ENCODE measurements at regions not wholly inside any gene's neighbourhood (a gene's known extent, or its start where the extent isn't known, plus 50 kb on each side); places are given as distances from the start of the nearest gene placed in this dataset.
A peak's percentile ranks its signal among the peaks of the same experiment; 100 is the strongest.
"Not testable (repeated sequence)": the region's sequence is repeated elsewhere in the genome, so short reads cannot be mapped to it uniquely, and the experiment has no call there.

- DNase-seq (ENCODE audit: extremely low read depth in 1 of 11, low read depth in 9 of 11, low spot score in 4 of 11) = no peak
Observed at GRCh38 chr5:164115420-164115819, 610.0 kb downstream of the MAT2B start.

DNA sequence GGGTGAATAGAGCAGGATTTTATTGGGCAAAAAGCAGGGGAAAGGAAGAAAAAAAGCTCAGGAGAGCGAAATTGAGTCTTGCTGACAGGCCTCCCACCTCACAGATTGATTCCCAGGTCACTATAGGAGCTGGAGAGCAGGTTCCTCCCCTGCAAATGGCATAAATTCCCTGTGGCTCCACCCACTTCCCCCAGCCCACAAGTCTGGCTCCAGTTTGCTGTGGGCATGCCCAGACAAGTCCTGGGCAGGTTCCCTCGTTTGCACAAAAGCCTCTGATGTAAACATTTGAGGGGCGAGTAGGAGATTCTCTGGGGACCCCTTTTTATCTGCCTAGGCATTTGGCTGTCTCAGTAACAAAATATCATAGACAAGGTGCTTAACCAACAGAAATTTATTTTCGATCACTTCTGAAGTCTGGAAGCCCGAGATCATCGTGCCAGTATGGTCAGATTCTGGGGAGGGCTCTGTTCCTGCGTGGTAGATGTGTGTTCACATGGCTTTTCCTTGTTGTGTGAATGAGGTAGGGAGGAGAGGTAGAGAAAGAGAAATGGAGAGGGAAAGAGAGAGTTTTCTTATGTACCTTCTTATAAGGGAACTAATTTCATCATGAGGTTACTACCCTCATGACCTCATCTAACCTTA, 614.5 kb downstream of the MAT2B start:
- DNase-seq (ENCODE audit: extremely low read depth in 1 of 11, low read depth in 9 of 11, low spot score in 4 of 11) = peak in 6 of 11 donors; percentile 0 to 24 (median 5)

DNA sequence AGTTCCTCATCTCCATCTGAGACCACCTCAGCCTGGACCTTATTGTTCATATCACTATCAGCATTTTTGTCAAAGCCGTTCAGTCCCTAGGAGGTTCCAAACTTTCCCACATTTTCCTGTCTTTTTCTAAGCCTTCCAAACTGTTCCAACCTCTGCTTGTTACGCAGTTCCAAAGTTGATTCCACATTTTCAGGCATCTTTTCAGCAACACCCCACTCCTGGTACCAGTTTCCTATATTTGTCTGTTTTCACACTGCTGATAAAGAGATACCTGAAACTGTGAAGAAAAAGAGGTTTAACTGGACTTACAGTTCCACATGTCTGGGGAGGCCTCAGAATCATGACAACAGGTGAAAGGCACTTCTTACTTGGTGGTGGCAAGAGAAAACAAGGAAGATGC, 622.1 kb downstream of the MAT2B start:
- DNase-seq (ENCODE audit: extremely low read depth in 1 of 11, low read depth in 9 of 11, low spot score in 4 of 11) = no peak

DNA sequence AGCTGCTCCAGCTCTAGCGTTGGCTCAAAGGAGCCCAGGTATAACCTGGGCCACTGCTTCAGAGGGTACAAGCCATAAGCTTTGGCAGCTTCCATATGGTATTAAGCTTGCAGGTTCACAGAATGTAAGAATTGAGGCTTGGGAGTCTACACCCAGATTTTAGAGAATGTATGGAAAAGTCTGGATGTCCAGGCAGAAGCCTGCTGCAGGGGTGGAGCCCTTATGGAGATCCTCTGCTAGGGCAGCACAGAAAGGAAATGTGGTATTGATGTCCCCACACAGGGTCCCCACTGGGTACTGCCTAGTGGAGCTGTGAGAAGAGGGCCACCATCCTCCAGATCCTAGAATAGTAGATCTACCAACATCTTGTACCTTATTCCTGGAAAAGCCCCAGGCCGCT, 626.9 kb downstream of the MAT2B start:
- no peak for DNase-seq (ENCODE audit: extremely low read depth in 1 of 11, low read depth in 9 of 11, low spot score in 4 of 11)

- DNase-seq (ENCODE audit: extremely low read depth in 1 of 11, low read depth in 9 of 11, low spot score in 4 of 11) = no peak
Observed at GRCh38 chr5:164137095-164137494, 631.7 kb downstream of the MAT2B start.

DNA sequence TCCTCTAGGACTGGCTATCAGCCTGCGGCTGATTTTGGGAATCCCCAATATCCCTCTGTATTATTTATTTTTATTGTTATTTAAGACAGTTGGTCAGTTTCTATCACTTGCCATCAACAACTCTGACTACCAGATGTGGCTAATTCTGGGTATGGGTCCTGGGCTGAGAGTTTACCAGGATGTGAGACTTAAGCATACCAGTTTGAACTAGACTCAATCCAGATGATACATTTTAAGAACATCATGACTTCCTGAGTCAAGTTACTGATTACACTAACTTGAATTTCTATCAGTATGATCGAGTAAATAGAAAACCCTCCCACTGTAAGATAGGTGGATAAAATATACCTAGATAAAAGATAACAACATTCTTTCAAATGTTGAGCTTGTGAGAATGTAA, 634.0 kb downstream of the MAT2B start:
- DNase-seq (ENCODE audit: extremely low read depth in 1 of 11, low read depth in 9 of 11, low spot score in 4 of 11) = no peak

- DNase-seq (ENCODE audit: extremely low read depth in 1 of 11, low read depth in 9 of 11, low spot score in 4 of 11) = no peak
Observed at GRCh38 chr5:164145458-164145857, 640.0 kb downstream of the MAT2B start.

DNA sequence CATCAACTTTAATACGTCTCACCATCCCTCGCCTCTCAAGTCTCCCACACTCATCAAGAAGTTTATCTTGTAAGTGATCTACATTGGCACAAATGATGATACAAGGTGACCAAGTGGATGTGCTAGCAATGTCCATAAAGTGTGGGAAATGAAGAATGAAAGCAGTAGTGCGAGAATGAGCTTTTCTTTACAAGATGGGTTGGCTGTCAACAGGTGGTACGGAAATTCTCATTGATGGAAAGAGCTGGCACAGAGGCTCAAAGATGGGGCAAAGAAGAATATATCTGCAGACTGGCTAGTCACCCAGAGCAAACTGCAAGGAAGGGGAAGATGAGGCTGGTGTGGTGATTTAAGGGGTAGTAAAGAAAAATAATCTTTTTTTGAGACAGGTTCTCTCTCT, 640.8 kb downstream of the MAT2B start:
- DNase-seq (ENCODE audit: extremely low read depth in 1 of 11, low read depth in 9 of 11, low spot score in 4 of 11) = no peak

GRCh38 chr5:164148292-164148691, 642.9 kb downstream of the MAT2B start:
- no peak for DNase-seq (ENCODE audit: extremely low read depth in 1 of 11, low read depth in 9 of 11, low spot score in 4 of 11)

DNA sequence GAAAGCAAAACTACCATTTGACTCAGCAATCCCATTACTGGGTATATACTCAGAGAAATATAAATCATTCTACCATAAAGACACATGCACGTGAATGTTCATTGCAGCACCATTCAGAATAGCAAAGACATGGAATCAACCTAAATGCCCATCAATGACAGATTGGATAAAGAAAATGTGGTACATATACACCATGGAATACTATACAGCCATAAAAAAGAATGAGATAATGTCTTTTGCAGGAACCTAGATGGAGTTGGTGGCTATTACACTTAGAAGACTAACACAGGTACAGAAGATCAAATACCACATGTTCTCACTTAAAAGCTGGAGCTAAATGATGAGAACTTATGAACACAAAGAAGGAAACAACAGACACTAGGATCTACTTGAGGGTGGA, 647.1 kb downstream of the MAT2B start:
- DNase-seq (ENCODE audit: extremely low read depth in 1 of 11, low read depth in 9 of 11, low spot score in 4 of 11) = not testable (repeated sequence)

DNA sequence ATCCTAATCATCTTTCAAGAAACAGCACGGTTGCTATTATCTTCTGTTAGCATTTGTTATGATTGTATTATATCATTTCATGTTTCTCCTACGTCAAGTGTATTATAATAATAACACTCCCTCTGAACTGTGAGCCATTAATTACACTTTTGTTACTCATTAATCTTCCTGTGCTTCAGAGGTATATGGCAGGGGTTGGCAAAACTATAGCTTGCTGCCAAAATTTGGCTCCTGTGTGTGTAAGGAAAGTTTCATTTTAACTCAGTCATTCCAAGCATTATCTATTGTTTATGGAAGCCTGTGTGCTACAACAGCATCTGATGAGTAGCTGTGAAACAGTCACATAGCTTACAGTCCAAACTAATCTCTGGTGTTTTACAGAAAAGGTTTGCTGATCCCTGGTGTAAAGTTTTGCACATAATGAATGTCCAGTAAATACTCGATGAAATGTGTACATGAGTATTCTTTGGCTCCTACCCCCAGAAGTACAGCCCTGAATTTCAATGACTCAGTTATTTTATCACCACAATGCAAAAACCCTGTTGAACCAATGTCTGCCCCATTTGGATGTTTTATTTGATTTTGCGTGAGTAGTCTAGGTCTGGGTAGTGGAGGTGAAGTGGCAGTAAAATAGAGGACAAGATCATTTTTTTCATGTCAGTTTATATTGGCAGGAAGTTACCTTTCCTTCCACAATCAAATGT, 648.2 kb downstream of the MAT2B start:
- peak in 1 of 11 donors; percentile 7 for DNase-seq (ENCODE audit: extremely low read depth in 1 of 11, low read depth in 9 of 11, low spot score in 4 of 11)

- no peak for DNase-seq (ENCODE audit: extremely low read depth in 1 of 11, low read depth in 9 of 11, low spot score in 4 of 11)
Observed at GRCh38 chr5:164170814-164171213, 665.4 kb downstream of the MAT2B start.

- no peak for DNase-seq (ENCODE audit: extremely low read depth in 1 of 11, low read depth in 9 of 11, low spot score in 4 of 11)
Observed at GRCh38 chr5:164175083-164175482, 669.7 kb downstream of the MAT2B start.

DNA sequence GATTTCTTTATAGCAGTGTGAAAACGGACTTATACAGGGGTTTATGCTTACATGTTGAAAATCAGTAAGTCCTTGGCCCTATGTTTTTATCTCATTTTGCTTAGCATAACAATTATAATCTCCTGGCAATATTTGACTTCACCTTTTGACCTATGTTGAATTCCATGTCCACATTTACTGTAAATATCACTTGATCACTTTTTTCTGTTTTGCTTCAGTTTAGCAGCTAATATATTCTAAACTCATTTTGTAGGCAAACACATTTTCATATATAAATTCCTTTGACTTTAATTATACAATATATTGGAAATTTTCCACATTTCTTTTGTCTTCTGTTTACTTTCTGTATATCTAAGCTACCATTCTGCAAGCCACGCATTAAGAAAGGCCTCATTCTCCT, 674.0 kb downstream of the MAT2B start:
- no peak for DNase-seq (ENCODE audit: extremely low read depth in 1 of 11, low read depth in 9 of 11, low spot score in 4 of 11)

- DNase-seq (ENCODE audit: extremely low read depth in 1 of 11, low read depth in 9 of 11, low spot score in 4 of 11) = no peak
Observed at GRCh38 chr5:164181604-164182003, 676.2 kb downstream of the MAT2B start.

GRCh38 chr5:164184158-164184557, 678.7 kb downstream of the MAT2B start:
- no peak for DNase-seq (ENCODE audit: extremely low read depth in 1 of 11, low read depth in 9 of 11, low spot score in 4 of 11)

DNA sequence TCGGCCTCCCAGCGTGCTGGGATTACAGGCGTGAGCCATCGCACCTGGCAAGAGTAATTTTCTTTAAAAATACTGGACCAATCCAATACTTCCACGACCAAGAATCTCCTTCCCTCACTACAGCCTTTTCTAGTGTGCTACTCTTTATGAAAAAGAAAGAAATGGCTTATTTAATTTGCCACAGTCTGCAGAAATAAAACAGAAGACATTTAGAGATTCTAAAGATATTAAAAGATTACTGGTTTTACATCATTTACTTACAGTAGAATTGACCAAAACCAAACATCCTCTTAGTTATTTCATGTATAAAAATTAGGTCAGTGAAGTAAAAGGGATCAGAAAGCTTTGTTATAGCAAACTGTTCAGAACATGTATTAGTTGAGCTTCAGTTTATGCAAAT, 679.6 kb downstream of the MAT2B start:
- DNase-seq (ENCODE audit: extremely low read depth in 1 of 11, low read depth in 9 of 11, low spot score in 4 of 11) = no peak

DNA sequence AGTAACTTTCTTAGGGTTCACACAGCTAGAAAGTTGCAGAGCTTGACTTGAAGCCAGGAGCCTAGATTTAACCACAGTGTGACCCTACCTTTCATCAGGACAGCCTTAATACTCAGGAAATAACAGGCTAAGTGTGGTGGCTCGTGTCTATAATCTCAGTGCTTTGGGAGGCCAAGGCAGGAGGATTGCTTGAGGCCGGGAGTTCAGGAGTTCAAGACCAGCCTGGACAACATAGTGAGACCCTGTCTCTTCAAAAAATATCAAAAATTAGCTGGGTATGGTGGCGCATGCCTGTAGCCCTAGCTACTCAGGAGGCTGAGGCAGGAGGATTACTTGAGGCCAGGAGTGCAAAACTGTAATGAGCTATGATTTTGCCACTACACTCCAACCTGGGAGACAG, 681.1 kb downstream of the MAT2B start:
- DNase-seq (ENCODE audit: extremely low read depth in 1 of 11, low read depth in 9 of 11, low spot score in 4 of 11) = no peak

GRCh38 chr5:164187785-164188184, 682.4 kb downstream of the MAT2B start:
- DNase-seq (ENCODE audit: extremely low read depth in 1 of 11, low read depth in 9 of 11, low spot score in 4 of 11) = no peak

DNA sequence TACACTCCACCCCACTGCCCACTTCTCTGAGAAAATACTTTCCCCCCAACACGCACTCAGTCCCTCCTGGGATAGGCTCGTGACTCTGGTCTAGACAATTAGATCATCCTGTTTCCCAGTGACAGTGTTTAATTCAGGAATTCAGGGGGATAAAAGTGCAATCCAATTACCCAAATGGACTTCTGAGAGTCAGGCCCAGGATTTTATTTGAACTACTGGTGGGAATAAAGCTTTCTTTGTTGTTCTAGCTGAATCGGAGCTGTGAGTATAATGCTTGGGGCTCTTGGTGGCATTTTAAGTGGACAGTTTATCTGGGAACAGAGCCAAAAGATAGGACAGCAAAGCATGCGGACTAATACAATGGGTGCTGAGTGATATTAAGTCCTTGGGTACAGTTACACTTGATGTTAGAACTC, 683.3 kb downstream of the MAT2B start:
- no peak for DNase-seq (ENCODE audit: extremely low read depth in 1 of 11, low read depth in 9 of 11, low spot score in 4 of 11)

GRCh38 chr5:164191240-164191639, 685.8 kb downstream of the MAT2B start:
- peak in 1 of 11 donors; percentile 1 for DNase-seq (ENCODE audit: extremely low read depth in 1 of 11, low read depth in 9 of 11, low spot score in 4 of 11)

Measured in renal cortex interstitium (tissue), 11 donors.